Fibroblast of skin of left biceps (primary cell): ENCODE measurements at regions not wholly inside any gene's neighbourhood (a gene's known extent, or its start where the extent isn't known, plus 50 kb on each side); places are given as distances from the start of the nearest gene placed in this dataset.

Experiments
- DNase-seq, 2 experiments: peaks; one replicate each; pipeline ENCODE4 v3.0.0-alpha.2; 2013; ENCODE audit warnings: low read depth in 2 of 2

- no peak for DNase-seq
Observed at GRCh38 chr2:220614064-220614463, 958.0 kb downstream of the EPHA4 start.

- no peak for DNase-seq
Observed at GRCh38 chr2:220619525-220620220, 952.4 kb downstream of the EPHA4 start.

- no peak for DNase-seq
Observed at GRCh38 chr2:220626603-220627002, 945.5 kb downstream of the EPHA4 start.

- DNase-seq = peak in 1 of 2 experiments; percentile 2
Observed at GRCh38 chr2:220628252-220628651, 943.9 kb downstream of the EPHA4 start.

GRCh38 chr2:220641137-220641536, 931.0 kb downstream of the EPHA4 start:
- DNase-seq = no peak

- no peak for DNase-seq
Observed at GRCh38 chr2:220646424-220646823, 925.7 kb downstream of the EPHA4 start.

GRCh38 chr2:220648628-220649027, 923.5 kb downstream of the EPHA4 start:
- DNase-seq = no peak

GRCh38 chr2:220653776-220654175, 918.3 kb downstream of the EPHA4 start:
- DNase-seq = no peak

- DNase-seq = no peak
Observed at GRCh38 chr2:220654322-220654721, 917.8 kb downstream of the EPHA4 start.

- DNase-seq = no peak
Observed at GRCh38 chr2:220660277-220661145, 911.6 kb downstream of the EPHA4 start.

GRCh38 chr2:220662431-220662830, 909.7 kb downstream of the EPHA4 start:
- DNase-seq = no peak

- no peak for DNase-seq
Observed at GRCh38 chr2:220663065-220663464, 909.0 kb downstream of the EPHA4 start.

GRCh38 chr2:220664272-220665107, 907.6 kb downstream of the EPHA4 start:
- no peak for DNase-seq

- no peak for DNase-seq
Observed at GRCh38 chr2:220665108-220665471, 907.0 kb downstream of the EPHA4 start.

GRCh38 chr2:220669324-220669723, 902.8 kb downstream of the EPHA4 start:
- no peak for DNase-seq

- no peak for DNase-seq
Observed at GRCh38 chr2:220670511-220670910, 901.6 kb downstream of the EPHA4 start.

GRCh38 chr2:220673151-220673874, 898.8 kb downstream of the EPHA4 start:
- no peak for DNase-seq

- no peak for DNase-seq
Observed at GRCh38 chr2:220674033-220674432, 898.1 kb downstream of the EPHA4 start.

- no peak for DNase-seq
Observed at GRCh38 chr2:220676695-220677094, 895.4 kb downstream of the EPHA4 start.

- DNase-seq = no peak
Observed at GRCh38 chr2:220678943-220679342, 893.2 kb downstream of the EPHA4 start.

GRCh38 chr2:220682616-220683015, 889.5 kb downstream of the EPHA4 start:
- no peak for DNase-seq

- no peak for DNase-seq
Observed at GRCh38 chr2:220684099-220684498, 888.0 kb downstream of the EPHA4 start.
